ENCODE measurements at regions not wholly inside any gene's neighbourhood (a gene's known extent, or its start where the extent isn't known, plus 50 kb on each side); places are given as distances from the start of the nearest gene placed in this dataset.
"Not testable (repeated sequence)": the region's sequence is repeated elsewhere in the genome, so short reads cannot be mapped to it uniquely, and the experiment has no call there.

DNA sequence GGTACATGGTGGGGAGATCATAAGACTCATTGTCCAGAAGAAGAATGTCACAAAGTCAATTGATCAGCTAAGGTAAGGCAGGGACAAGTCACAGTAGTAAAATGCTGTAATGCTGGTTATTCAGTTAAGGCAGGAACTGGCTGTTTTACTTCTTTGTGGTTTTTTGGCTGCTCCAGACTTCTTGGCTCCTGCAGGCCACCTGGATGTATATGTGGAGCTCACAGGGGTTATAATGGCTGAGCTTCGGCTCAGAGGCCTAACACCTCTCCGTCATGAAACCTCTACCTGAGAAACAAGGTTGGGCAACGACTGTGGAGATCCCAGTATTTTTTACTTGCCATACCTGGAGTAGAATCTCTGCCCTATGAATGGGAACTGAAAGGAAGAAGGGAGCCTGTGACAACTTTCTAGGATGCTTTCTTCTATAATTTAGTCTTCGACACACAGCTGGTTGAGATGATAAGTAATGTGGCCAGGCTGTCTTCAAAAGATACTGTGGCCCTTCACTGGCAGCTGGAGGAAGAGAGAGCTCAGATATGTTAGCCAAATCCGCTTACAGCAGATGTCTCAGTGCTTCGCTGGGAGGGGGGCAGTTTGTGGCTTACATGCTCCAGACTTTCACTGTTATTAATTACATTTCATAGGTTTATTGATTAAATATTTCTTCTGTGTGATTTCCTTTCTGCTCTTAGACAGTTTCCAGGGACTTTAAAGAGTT is 887.8 kb downstream of the IGSF11 start:
- no peak for DNase-seq

DNA sequence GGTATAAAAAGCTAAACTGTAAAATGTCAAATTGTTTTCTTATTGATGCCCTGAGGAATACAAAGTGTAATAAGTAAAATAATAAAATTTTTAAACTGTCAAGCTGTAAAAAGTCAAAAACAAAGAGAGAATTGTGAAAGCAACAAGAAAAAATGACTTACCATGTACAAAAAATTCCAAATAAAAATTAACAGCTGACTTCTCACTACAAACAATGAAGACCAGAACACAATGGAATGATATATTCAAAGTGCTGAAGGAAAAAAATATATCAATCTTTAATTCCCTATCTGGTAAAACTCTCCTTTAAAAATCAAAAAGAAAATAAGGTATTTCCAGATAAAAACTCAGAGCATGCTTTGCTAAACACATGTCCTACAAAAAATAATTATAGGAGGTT is 883.5 kb downstream of the IGSF11 start:
- DNase-seq = no peak

GRCh38 chr3:118162627-118163588 is 871.7 kb downstream of the IGSF11 start:
- not testable (repeated sequence) for DNase-seq

DNA sequence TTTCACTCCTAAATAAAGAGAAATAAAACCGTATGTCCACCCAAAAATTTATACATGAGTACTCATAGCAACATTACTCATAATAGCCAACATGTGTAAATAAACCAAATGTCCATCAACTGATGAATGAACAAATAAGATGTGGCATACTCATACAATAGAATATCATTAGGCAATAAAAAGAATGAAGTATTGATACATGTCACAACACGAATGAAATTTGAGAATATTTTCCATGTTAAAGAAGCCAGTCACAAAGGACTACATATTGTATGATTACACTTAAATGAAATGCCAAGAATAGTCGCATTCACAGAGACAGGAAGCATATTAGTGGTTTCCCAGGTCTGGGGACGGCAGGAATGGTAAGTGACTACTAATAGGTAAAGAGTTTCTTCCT is 869.2 kb downstream of the IGSF11 start:
- no peak for DNase-seq

DNA sequence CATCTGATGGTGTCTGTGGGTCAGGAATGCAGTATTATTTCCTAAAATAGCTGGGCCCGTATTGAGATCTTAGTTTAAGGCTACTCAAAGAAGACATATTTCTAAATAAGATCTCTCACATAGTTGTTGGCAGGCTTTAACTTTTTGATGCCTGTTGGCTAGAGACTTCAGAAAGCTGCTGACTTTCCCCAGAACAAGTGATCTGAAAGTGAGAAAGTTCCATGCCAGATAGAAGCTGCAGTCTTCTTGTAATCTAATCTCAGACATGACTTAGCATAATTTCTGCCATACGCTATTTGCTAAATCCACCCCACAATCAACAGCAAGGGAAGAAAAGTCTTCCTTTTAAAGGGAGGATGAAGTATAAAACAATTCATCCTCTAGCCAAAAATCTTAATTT is 867.1 kb downstream of the IGSF11 start:
- DNase-seq = no peak

GRCh38 chr3:118168175-118168574 is 866.5 kb downstream of the IGSF11 start:
- no peak for DNase-seq

- DNase-seq = no peak
Observed at GRCh38 chr3:118171236-118171852, 863.3 kb downstream of the IGSF11 start.

DNA sequence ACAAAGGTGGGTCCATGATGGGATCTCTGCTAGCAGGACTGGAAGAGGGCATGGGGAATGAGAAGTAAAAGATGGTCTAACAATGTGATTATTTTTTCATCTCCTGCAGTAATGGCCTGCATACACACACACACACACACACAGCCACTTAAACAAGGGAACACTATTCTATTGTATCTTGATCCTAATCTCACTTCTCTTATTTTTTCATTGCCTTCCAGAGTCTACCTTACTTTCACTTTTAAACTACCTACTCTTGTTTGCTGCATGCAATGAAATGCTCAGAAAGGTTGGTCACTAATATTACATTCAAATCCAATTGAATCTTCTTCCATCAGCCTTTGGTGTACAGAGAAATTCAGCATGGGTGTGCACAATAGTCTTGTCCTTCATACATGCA is 853.8 kb downstream of the IGSF11 start:
- no peak for DNase-seq

- no peak for DNase-seq
Observed at GRCh38 chr3:118181274-118181673, 853.4 kb downstream of the IGSF11 start.

DNA sequence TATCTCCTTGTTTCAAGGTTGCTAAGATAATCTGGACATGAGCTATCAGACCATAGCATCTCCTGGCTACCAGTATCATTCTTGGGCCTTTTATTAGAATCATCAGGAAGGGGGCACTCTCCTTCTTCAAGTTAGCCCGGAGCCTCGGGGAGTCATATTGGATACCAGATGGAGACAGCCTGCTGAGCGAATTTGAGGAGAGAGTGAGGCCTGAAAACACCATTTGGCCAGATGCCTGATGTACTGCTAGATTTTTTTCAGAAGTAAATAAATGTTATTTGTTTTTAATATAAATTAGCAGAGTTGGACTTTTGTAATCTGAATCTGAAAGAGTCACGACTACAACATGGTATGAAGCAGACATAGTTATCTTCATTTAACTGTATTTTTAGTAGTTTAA is 848.6 kb downstream of the IGSF11 start:
- DNase-seq = no peak

- no peak for DNase-seq
Observed at GRCh38 chr3:118187221-118187620, 847.4 kb downstream of the IGSF11 start.

- no peak for DNase-seq
Observed at GRCh38 chr3:118196183-118196582, 838.5 kb downstream of the IGSF11 start.

DNA sequence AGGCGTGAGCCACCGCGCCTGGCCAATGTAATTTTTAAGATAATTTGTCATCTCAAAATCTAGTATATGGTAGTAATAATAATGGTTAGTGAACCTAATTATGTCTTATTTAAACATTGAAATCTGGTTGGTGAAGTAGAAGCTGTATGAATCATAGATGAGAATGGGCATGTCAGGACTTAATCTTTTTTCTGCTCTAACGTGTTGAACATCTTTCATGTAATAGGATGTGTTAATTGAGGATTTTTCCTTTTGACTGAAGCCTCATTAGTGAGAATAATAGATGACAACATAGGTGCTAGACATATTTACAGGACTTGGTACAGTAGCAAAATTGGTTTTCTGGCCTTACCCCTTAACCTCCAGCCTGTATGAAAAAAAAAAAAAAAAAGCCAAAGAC is 835.6 kb downstream of the IGSF11 start:
- no peak for DNase-seq

DNA sequence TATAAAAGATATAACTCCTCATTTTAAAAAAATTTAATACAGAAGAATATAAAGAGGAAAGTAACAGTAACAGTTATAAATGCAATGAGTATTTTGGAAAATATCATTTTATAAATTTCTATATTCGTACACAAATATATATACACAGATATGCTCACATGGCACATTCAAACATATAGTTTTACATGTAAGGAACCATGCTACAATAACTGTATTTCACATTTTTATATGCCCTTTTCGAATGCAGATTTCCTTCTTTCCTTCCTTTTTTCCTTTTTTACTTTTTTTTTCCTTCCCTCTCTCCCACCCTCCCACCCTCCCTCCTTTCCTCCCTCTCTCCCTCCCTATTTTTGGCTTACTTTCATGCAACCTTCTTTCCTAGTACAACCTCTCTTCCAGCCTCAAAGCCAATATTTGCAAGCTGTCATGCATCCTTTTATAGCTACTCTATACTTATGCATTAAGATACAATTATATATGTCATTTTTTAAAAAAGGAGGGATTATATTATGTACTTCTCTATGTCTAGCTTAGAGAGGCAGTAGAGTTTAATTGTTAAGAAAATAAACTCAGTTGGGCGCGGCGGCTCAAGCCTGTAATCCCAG is 830.5 kb downstream of the IGSF11 start:
- DNase-seq = no peak

DNA sequence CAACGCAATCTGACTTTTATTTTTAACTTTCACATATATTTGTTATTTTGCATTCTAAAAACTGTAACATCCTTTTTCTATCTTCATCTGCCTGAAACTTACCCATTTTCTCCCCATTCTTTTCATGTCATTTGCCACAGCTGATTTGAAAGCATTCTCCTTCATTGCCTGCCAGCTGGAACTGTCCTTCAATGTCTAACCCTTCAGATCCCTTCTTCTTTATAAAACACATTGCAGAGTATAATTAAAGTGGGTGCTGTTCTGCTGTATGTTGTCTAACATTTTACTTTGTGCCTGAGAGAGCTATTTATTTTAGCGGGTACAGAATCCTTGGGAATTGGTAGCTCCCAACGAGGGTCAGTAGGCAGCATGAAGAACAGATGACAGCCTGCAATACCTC is 827.4 kb downstream of the IGSF11 start:
- DNase-seq = no peak

DNA sequence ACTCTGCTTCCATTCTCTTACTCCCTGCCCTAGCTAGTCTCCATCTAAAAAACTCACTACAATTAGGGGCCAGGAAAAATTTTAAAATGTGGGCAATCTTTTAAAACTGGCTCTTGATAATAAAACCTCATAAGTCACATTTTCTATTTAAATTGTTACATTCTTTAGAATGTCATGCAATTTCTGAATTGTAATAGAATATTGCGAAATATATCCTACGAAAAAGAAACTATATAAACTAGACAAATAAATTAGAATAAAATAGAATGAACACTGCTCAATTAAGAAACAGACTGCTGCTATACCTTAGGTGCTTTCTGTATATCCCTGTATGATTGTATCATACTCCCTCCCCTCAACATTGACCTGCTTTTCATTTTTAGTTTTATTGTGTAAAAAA is 826.0 kb downstream of the IGSF11 start:
- no peak for DNase-seq

GRCh38 chr3:118213892-118214291 is 820.8 kb downstream of the IGSF11 start:
- DNase-seq = no peak

DNA sequence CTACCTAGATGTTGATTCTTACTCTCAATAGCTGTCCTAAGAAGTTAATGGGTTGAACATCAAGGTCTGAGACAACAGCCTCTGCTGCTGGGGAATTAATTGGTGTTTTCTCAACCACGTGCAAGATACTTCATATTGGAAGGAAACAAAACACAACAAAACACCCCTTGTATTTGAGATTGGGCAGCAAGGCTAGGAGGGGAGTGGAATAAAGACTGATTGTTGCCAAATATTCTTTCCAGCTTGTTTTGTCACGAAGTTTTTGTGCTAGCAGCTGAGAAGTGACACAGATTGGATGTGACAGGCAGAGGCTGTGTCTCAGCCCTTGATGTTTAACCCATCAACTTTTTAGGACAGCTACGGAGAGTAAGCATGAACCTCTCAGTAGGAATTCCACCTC is 808.4 kb downstream of the IGSF11 start:
- no peak for DNase-seq

- no peak for DNase-seq
Observed at GRCh38 chr3:118227191-118227590, 807.5 kb downstream of the IGSF11 start.

DNA sequence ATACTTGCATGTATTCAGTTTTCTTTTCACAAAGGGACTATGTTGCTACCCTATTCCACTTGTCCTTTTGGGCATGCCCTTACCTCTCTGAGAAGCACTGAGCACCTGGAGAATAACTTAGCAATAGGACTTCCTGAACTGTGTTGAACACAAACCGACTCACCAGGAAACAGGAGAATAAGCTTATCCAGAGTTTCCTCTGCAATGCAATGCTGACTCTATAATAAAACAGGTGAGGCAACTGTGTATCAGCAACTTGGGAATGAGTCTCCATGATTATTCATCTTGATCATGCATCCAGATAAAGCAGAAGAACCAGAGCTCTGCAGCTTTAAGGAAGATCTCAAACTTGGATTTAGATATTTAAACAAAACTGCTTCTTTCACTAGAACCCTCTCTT is 806.5 kb downstream of the IGSF11 start:
- DNase-seq = no peak

- DNase-seq = no peak
Observed at GRCh38 chr3:118229196-118229595, 805.5 kb downstream of the IGSF11 start.

GRCh38 chr3:118231578-118231977 is 803.1 kb downstream of the IGSF11 start:
- DNase-seq = no peak

- DNase-seq = no peak
Observed at GRCh38 chr3:118239253-118239652, 795.4 kb downstream of the IGSF11 start.
